ENCODE measurements at regions not wholly inside any gene's neighbourhood (a gene's known extent, or its start where the extent isn't known, plus 50 kb on each side); places are given as distances from the start of the nearest gene placed in this dataset.

GRCh38 chr6:145075425-145075824, 659.9 kb downstream of the EPM2A start:
- Mint-ChIP-seq H3K4me3 (ENCODE audit: unreplicated experiment) (no peak overlapping the region), H3K27me3 (ENCODE audit: unreplicated experiment) (peaks cover 1% of the 10 kb centered on the region), H3K36me3 (ENCODE audit: unreplicated experiment) (no peaks in the 10 kb centered on the region), H3K9me3 (ENCODE audit: unreplicated experiment) (no peaks in the 10 kb centered on the region), H3K4me1 (ENCODE audit: low read depth, unreplicated experiment) (no peaks in the 10 kb centered on the region), H3K27ac (ENCODE audit: unreplicated experiment) (no peak overlapping the region)
- DNase-seq = no peak
- TF ChIP-seq, protein P1, sequence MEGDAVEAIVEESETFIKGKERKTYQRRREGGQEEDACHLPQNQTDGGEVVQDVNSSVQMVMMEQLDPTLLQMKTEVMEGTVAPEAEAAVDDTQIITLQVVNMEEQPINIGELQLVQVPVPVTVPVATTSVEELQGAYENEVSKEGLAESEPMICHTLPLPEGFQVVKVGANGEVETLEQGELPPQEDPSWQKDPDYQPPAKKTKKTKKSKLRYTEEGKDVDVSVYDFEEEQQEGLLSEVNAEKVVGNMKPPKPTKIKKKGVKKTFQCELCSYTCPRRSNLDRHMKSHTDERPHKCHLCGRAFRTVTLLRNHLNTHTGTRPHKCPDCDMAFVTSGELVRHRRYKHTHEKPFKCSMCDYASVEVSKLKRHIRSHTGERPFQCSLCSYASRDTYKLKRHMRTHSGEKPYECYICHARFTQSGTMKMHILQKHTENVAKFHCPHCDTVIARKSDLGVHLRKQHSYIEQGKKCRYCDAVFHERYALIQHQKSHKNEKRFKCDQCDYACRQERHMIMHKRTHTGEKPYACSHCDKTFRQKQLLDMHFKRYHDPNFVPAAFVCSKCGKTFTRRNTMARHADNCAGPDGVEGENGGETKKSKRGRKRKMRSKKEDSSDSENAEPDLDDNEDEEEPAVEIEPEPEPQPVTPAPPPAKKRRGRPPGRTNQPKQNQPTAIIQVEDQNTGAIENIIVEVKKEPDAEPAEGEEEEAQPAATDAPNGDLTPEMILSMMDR (IDR thresholded peaks at IDR 0.05; ENCODE audit: partially characterized antibody, unreplicated experiment) = no peak

GRCh38 chr6:145076115-145076841, 659.0 kb downstream of the EPM2A start:
- Mint-ChIP-seq H3K36me3 (ENCODE audit: unreplicated experiment) (no peaks in the 10 kb centered on the region), H3K4me1 (ENCODE audit: low read depth, unreplicated experiment) (no peaks in the 10 kb centered on the region), H3K4me3 (ENCODE audit: unreplicated experiment) (no peak overlapping the region), H3K9me3 (ENCODE audit: unreplicated experiment) (no peaks in the 10 kb centered on the region), H3K27me3 (ENCODE audit: unreplicated experiment) (peaks cover 1% of the 10 kb centered on the region), H3K27ac (ENCODE audit: unreplicated experiment) (no peak overlapping the region)
- DNase-seq = no peak
- TF ChIP-seq, protein P1 (IDR thresholded peaks at IDR 0.05; ENCODE audit: partially characterized antibody, unreplicated experiment) = no peak

DNA sequence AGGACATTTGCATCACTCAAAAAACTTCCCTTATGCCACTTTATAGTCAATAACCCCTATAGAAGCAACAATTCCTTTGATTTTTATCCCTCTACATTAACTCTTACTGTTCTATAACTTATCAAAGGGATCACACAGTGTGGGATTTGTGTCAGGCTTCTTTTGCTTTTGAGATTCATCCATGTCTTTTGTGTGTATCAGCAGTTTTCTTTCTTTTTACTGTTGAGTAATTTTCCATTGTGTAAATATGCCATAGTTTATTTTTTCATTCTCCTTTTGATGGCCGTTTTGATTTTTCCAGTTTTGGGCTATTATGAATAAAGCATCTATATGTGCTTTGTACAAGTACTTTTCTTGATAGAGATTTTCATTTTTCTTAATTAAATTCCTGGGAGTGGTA, 657.9 kb downstream of the EPM2A start:
- Mint-ChIP-seq H3K4me1 (ENCODE audit: low read depth, unreplicated experiment) (no peaks in the 10 kb centered on the region), H3K36me3 (ENCODE audit: unreplicated experiment) (no peaks in the 10 kb centered on the region), H3K4me3 (ENCODE audit: unreplicated experiment) (no peak overlapping the region), H3K9me3 (ENCODE audit: unreplicated experiment) (no peaks in the 10 kb centered on the region), H3K27me3 (ENCODE audit: unreplicated experiment) (peaks cover 1% of the 10 kb centered on the region), H3K27ac (ENCODE audit: unreplicated experiment) (no peak overlapping the region)
- DNase-seq = no peak
- TF ChIP-seq, protein P1 (IDR thresholded peaks at IDR 0.05; ENCODE audit: partially characterized antibody, unreplicated experiment) = no peak

DNA sequence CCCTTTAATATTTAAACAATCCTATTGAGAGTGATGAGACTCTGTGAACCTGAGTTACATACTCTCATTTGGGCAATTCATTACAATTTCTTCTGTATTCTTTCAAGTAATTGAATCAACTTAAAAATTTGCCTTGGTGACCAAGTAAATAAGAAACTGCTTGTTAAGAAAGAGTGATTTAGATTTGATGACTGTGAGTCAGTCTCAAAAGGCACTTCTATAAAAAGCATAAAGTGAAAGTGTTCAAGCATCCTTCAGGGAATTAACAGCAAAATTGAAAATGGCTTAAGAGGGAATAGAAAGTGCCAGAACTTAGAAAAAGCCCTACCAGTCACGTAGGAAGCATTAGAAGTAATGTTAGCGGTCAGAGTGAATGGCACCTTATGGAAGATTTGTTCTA, 654.7 kb downstream of the EPM2A start:
- Mint-ChIP-seq H3K9me3 (ENCODE audit: unreplicated experiment) (no peaks in the 10 kb centered on the region), H3K36me3 (ENCODE audit: unreplicated experiment) (no peaks in the 10 kb centered on the region), H3K4me1 (ENCODE audit: low read depth, unreplicated experiment) (no peaks in the 10 kb centered on the region), H3K27ac (ENCODE audit: unreplicated experiment) (no peak overlapping the region), H3K4me3 (ENCODE audit: unreplicated experiment) (no peak overlapping the region), H3K27me3 (ENCODE audit: unreplicated experiment) (no peaks in the 10 kb centered on the region)
- no peak for DNase-seq
- TF ChIP-seq, protein P1 (IDR thresholded peaks at IDR 0.05; ENCODE audit: partially characterized antibody, unreplicated experiment) = no peak

- Mint-ChIP-seq H3K27me3 (ENCODE audit: unreplicated experiment) (no peaks in the 10 kb centered on the region), H3K27ac (ENCODE audit: unreplicated experiment) (no peak overlapping the region), H3K36me3 (ENCODE audit: unreplicated experiment) (no peaks in the 10 kb centered on the region), H3K9me3 (ENCODE audit: unreplicated experiment) (no peaks in the 10 kb centered on the region), H3K4me1 (ENCODE audit: low read depth, unreplicated experiment) (peaks cover 5% of the 10 kb centered on the region), H3K4me3 (ENCODE audit: unreplicated experiment) (no peak overlapping the region)
- TF ChIP-seq, protein P1 (IDR thresholded peaks at IDR 0.05; ENCODE audit: partially characterized antibody, unreplicated experiment) = no peak
- no peak for DNase-seq
Measured at GRCh38 chr6:145081677-145082076, 653.6 kb downstream of the EPM2A start.
